GM18519 (cell line): ENCODE measurements at regions not wholly inside any gene's neighbourhood (a gene's known extent, or its start where the extent isn't known, plus 50 kb on each side); places are given as distances from the start of the nearest gene placed in this dataset.
"Not testable (repeated sequence)": the region's sequence is repeated elsewhere in the genome, so short reads cannot be mapped to it uniquely, and the experiment has no call there.

Source experiments
- ATAC-seq: cut with Tn5 transposase; IDR thresholded peaks from one replicate; pipeline ENCODE4 v1.9.1; 2021; ENCODE audit warnings: mild to moderate bottlenecking, moderate library complexity; ENCODE audit not compliant: unreplicated experiment, low FRiP score

- ATAC-seq, result no peak
Measured at GRCh38 chr7:94100723-94101345, 96.7 kb upstream of the BET1 start.

- no peak for ATAC-seq
Measured at GRCh38 chr7:94104301-94104700, 100.1 kb upstream of the BET1 start.

- ATAC-seq, result no peak
Measured at GRCh38 chr7:94109556-94109955, 105.4 kb upstream of the BET1 start.

- ATAC-seq, result no peak
Measured at GRCh38 chr7:94111009-94111408, 106.9 kb upstream of the BET1 start.

GRCh38 chr7:94115316-94115715 lies 111.2 kb upstream of the BET1 start:
- ATAC-seq, result no peak

GRCh38 chr7:94123136-94123535 lies 119.0 kb upstream of the BET1 start:
- no peak for ATAC-seq

GRCh38 chr7:94127026-94127425 lies 122.9 kb upstream of the BET1 start:
- ATAC-seq, result no peak

GRCh38 chr7:94128072-94128471 lies 123.9 kb upstream of the BET1 start:
- ATAC-seq, result no peak

- no peak for ATAC-seq
Measured at GRCh38 chr7:94129443-94130140, 125.4 kb upstream of the BET1 start.

GRCh38 chr7:94130716-94131115 lies 126.6 kb upstream of the BET1 start:
- ATAC-seq, result no peak

GRCh38 chr7:94133460-94133859 lies 129.3 kb upstream of the BET1 start:
- ATAC-seq, result no peak

- no peak for ATAC-seq
Measured at GRCh38 chr7:94135180-94135579, 131.0 kb upstream of the BET1 start.

- no peak for ATAC-seq
Measured at GRCh38 chr7:94142281-94142680, 138.1 kb upstream of the BET1 start.

- ATAC-seq, result no peak
Measured at GRCh38 chr7:94145602-94146001, 141.4 kb upstream of the BET1 start.

GRCh38 chr7:94146408-94146807 lies 142.3 kb upstream of the BET1 start:
- ATAC-seq, result no peak

GRCh38 chr7:94149789-94150545 lies 145.8 kb upstream of the BET1 start:
- no peak for ATAC-seq

- ATAC-seq, result no peak
Measured at GRCh38 chr7:94154182-94154581, 150.0 kb upstream of the BET1 start.

- no peak for ATAC-seq
Measured at GRCh38 chr7:94154858-94155257, 150.7 kb upstream of the BET1 start.

- not testable (repeated sequence) for ATAC-seq
Measured at GRCh38 chr7:94157659-94158306, 153.6 kb upstream of the BET1 start.

- peak; percentile 98 for ATAC-seq
Measured at GRCh38 chr7:94160719-94161435, 156.7 kb upstream of the BET1 start.

GRCh38 chr7:94161476-94161875 lies 157.3 kb upstream of the BET1 start:
- no peak for ATAC-seq
